DND-41 (cell line): ENCODE measurements at regions not wholly inside any gene's neighbourhood (a gene's known extent, or its start where the extent isn't known, plus 50 kb on each side); places are given as distances from the start of the nearest gene placed in this dataset.

Source experiments
- EZH2 ChIP-seq: IDR thresholded peaks from 3 replicates; pipeline ENCODE4 v1.6.1; 2012; ENCODE audit warnings: borderline replicate concordance, low read depth, mild to moderate bottlenecking, moderate library complexity, low read length, inconsistent platforms; ENCODE audit not compliant: severe bottlenecking
- TF ChIP-seq, protein P1 (sequence below): IDR thresholded peaks from 2 replicates; pipeline ENCODE4 v1.5.1; 2012; ENCODE audit warnings: borderline replicate concordance, low read length, moderate library complexity, mild to moderate bottlenecking; ENCODE audit not compliant: poor library complexity, severe bottlenecking; ENCODE audit errors: extremely low read depth

- TF ChIP-seq, protein P1, sequence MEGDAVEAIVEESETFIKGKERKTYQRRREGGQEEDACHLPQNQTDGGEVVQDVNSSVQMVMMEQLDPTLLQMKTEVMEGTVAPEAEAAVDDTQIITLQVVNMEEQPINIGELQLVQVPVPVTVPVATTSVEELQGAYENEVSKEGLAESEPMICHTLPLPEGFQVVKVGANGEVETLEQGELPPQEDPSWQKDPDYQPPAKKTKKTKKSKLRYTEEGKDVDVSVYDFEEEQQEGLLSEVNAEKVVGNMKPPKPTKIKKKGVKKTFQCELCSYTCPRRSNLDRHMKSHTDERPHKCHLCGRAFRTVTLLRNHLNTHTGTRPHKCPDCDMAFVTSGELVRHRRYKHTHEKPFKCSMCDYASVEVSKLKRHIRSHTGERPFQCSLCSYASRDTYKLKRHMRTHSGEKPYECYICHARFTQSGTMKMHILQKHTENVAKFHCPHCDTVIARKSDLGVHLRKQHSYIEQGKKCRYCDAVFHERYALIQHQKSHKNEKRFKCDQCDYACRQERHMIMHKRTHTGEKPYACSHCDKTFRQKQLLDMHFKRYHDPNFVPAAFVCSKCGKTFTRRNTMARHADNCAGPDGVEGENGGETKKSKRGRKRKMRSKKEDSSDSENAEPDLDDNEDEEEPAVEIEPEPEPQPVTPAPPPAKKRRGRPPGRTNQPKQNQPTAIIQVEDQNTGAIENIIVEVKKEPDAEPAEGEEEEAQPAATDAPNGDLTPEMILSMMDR: no peak
- TF ChIP-seq EZH2: no peak
Measured at GRCh38 chrX:42096265-42096920, 173.0 kb upstream of the CASK start.
